A549 (cell line): ENCODE measurements at regions not wholly inside any gene's neighbourhood (a gene's known extent, or its start where the extent isn't known, plus 50 kb on each side); places are given as distances from the start of the nearest gene placed in this dataset.

Experiments
- ATAC-seq, 2 experiments: fragments of 200-7000 bp in 1 of 2; fragments of >200 bp in 1 of 2; cut with Nextera tagmentation in 1 of 2; cut with Tn5 transposase in 1 of 2; 3 replicates each; pipeline versions ENCODE4 v1.8.0 to v1.9.1; 2018 to 2020; ENCODE audit warnings: mild to moderate bottlenecking in 1 of 2, moderate library complexity in 1 of 2
- CTCF ChIA-PET: fragments of 300-600 bp; sonication (Branson Sonifier 250); formaldehyde crosslinking; extraction: SDS; loops from one replicate; lab custom pipeline; 2021; ENCODE audit warnings: antibody characterized with exemption, inconsistent platforms; lab: Yijun Ruan, JAX
- POLR2A ChIA-PET: fragments of 350-600 bp; formaldehyde crosslinking; extraction: SDS; loops from one replicate; lab custom pipeline; 2021; ENCODE audit warnings: antibody characterized with exemption, inconsistent platforms; lab: Yijun Ruan, JAX
- DNase-seq, 2 experiments: peaks; one replicate each; pipeline versions ENCODE4 v3.0.0 to v3.0.0-alpha.2; 2011 to 2016; ENCODE audit warnings: low read depth in 1 of 2, low spot score in 1 of 2
- FAIRE-seq: peaks from 2 replicates; lab custom pipeline; 2011; peaks lifted over from hg19 to GRCh38; lab: Jason Lieb, UNC
- H3K27ac ChIP-seq, 2 experiments: fragments of >200 bp; sonication (Bioruptor Twin); formaldehyde crosslinking; 3 replicates each; pipeline ENCODE4 v1.5.1; 2016 to 2017
- H3K4me1 ChIP-seq: fragments of >200 bp; sonication (Bioruptor Twin); formaldehyde crosslinking; 3 replicates; pipeline ENCODE4 v1.6.1; 2016
- H3K4me2 ChIP-seq: fragments of >200 bp; sonication (Bioruptor Twin); formaldehyde crosslinking; 3 replicates; pipeline ENCODE4 v1.6.1; 2016
- H3K4me3 ChIP-seq: fragments of >200 bp; sonication (Bioruptor Twin); formaldehyde crosslinking; 3 replicates; pipeline ENCODE4 v1.5.1; 2016
- H3K9me3 ChIP-seq: fragments of >200 bp; sonication (Bioruptor Twin); formaldehyde crosslinking; 3 replicates; pipeline ENCODE4 v1.6.1; 2016
- ATOH8 ChIP-seq: fragments of 250-450 bp; sonication (Bioruptor Pico); IDR thresholded peaks from 2 replicates; pipeline ENCODE4 v1.5.0; 2020; ENCODE audit warnings: low read depth, mild to moderate bottlenecking, moderate library complexity
- CBX2 ChIP-seq: fragments of 200-600 bp; sonication (generic); IDR thresholded peaks from 2 replicates; pipeline ENCODE4 v1.6.1; 2016; ENCODE audit warnings: low read depth, mild to moderate bottlenecking, borderline replicate concordance
- CEBPB ChIP-seq, 2 experiments: fragments of >200 bp in 1 of 2; sonication (Bioruptor Twin) in 1 of 2; formaldehyde crosslinking in 1 of 2; IDR thresholded peaks; 2 replicates each; pipeline ENCODE4 v1.6.1; 2012 to 2016
- EHF ChIP-seq: fragments of 250-450 bp; sonication (Bioruptor Pico); IDR thresholded peaks from 2 replicates; pipeline ENCODE4 v1.5.0; 2020; ENCODE audit warnings: mild to moderate bottlenecking
- FOXS1 ChIP-seq: fragments of 250-450 bp; sonication (Bioruptor Pico); IDR thresholded peaks from 2 replicates; pipeline ENCODE4 v1.5.0; 2020; ENCODE audit warnings: mild to moderate bottlenecking, moderate library complexity
- HES2 ChIP-seq: fragments of >200 bp; sonication (Bioruptor Twin); formaldehyde crosslinking; IDR thresholded peaks from 2 replicates; pipeline ENCODE4 v1.6.1; 2016
- HEYL ChIP-seq: fragments of 250-450 bp; sonication (Bioruptor Pico); IDR thresholded peaks from 2 replicates; pipeline ENCODE4 v1.8.0; 2021; ENCODE audit warnings: mild to moderate bottlenecking, moderate library complexity
- HOXA7 ChIP-seq: fragments of 250-450 bp; sonication (Bioruptor Pico); IDR thresholded peaks from 2 replicates; pipeline ENCODE4 v1.5.0; 2020; ENCODE audit warnings: mild to moderate bottlenecking, moderate library complexity
- KDM5A ChIP-seq: fragments of 200-600 bp; sonication (generic); IDR thresholded peaks from 2 replicates; pipeline ENCODE4 v1.6.1; 2016; ENCODE audit warnings: antibody characterized with exemption, mild to moderate bottlenecking
- MAX ChIP-seq: IDR thresholded peaks from 2 replicates; pipeline ENCODE4 v1.6.1; 2012
- MYC ChIP-seq: IDR thresholded peaks from 2 replicates; pipeline ENCODE4 v1.6.1; 2012; ENCODE audit warnings: mild to moderate bottlenecking, inconsistent platforms, low read length, improper control_type of control experiment, borderline replicate concordance
- NFE2L2 ChIP-seq: fragments of 150-350 bp; conservative IDR thresholded peaks from 2 replicates; pipeline ENCODE4 v1.6.1; 2014; ENCODE audit warnings: low read length
- NPAS2 ChIP-seq: fragments of 250-450 bp; sonication (Bioruptor Pico); IDR thresholded peaks from 2 replicates; pipeline ENCODE4 v1.8.0; 2022; ENCODE audit warnings: mild to moderate bottlenecking, moderate library complexity, borderline replicate concordance
- NR3C1 ChIP-seq: fragments of >200 bp; sonication (Bioruptor Twin); formaldehyde crosslinking; IDR thresholded peaks from 3 replicates; pipeline ENCODE4 v1.6.1; 2017
- PBX3 ChIP-seq: IDR thresholded peaks from 2 replicates; pipeline ENCODE4 v1.6.1; 2012
- PHF8 ChIP-seq: fragments of 200-600 bp; sonication (generic); IDR thresholded peaks from 2 replicates; pipeline ENCODE4 v1.6.1; 2016; ENCODE audit warnings: low read depth, mild to moderate bottlenecking, antibody characterized with exemption, moderate library complexity, borderline replicate concordance
- POLR2AphosphoS2 ChIP-seq: conservative IDR thresholded peaks from 2 replicates; pipeline ENCODE4 v1.6.1; 2012; ENCODE audit warnings: low read length, improper control_type of control experiment, inconsistent platforms
- RARB ChIP-seq: fragments of 250-450 bp; sonication (Bioruptor Pico); IDR thresholded peaks from 2 replicates; pipeline ENCODE4 v1.8.0; 2021; ENCODE audit warnings: mild to moderate bottlenecking, moderate library complexity
- RNF2 ChIP-seq: fragments of 200-600 bp; sonication (generic); IDR thresholded peaks from 2 replicates; pipeline ENCODE4 v1.6.1; 2016; ENCODE audit warnings: low read depth, mild to moderate bottlenecking, antibody characterized with exemption, moderate library complexity, borderline replicate concordance
- ZFP36 ChIP-seq: fragments of 450-650 bp; IDR thresholded peaks from 2 replicates; pipeline ENCODE4 v1.6.1; 2014; ENCODE audit warnings: borderline replicate concordance; ENCODE audit not compliant: partially characterized antibody
- ZNF302 ChIP-seq: fragments of 250-450 bp; sonication (Bioruptor Pico); IDR thresholded peaks from 2 replicates; pipeline ENCODE4 v1.9.0; 2021; ENCODE audit warnings: inconsistent platforms, mild to moderate bottlenecking, moderate library complexity
- ZSCAN20 ChIP-seq: fragments of 250-450 bp; sonication (Bioruptor Pico); IDR thresholded peaks from 2 replicates; pipeline ENCODE4 v1.8.0; 2022; ENCODE audit warnings: mild to moderate bottlenecking, moderate library complexity
- WGBS: methylation state at CpG from one replicate; pipeline ENCODE4 v1.1.6; 2017; ENCODE audit errors: missing lambda C conversion rate; 5-methylcytosine and 5-hydroxymethylcytosine counted together

GRCh38 chr13:62887046-62887445 lies 1471.4 kb upstream of the PCDH20 start (continued):
- TF ChIP-seq CBX2: no peak
- TF ChIP-seq NR3C1: no peak
- TF ChIP-seq RARB (CRISPR knock-in tag): no peak
- no peak for TF ChIP-seq ZNF302
- no peak for TF ChIP-seq NFE2L2

GRCh38 chr13:62879071-62879470 lies 1463.4 kb upstream of the PCDH20 start:
- FAIRE-seq: no peak
- POLR2A ChIA-PET: no interaction called here
- CTCF ChIA-PET: no interaction called here
- H3K4me2 ChIP-seq: no peak overlapping the region
- no peaks in the 10 kb centered on the region for H3K4me1 ChIP-seq
- H3K27ac ChIP-seq: no peak overlapping the region
- no peak for TF ChIP-seq HOXA7
- no peak for TF ChIP-seq MAX
- no peak for TF ChIP-seq RNF2
- TF ChIP-seq HEYL: no peak
- TF ChIP-seq KDM5A: no peak
- no peak for TF ChIP-seq MYC
- no peak for TF ChIP-seq ZFP36
- no peak for TF ChIP-seq PHF8
- no peak for TF ChIP-seq ZSCAN20 (CRISPR knock-in tag)
- TF ChIP-seq RARB (CRISPR knock-in tag): no peak
- no peak for ATAC-seq
- no peaks in the 10 kb centered on the region for H3K9me3 ChIP-seq
- no peak overlapping the region for H3K4me3 ChIP-seq
- no peak for DNase-seq

- no peak for ATAC-seq
- WGBS: 15% methylated on average over 2 of the region's 2 CpGs
- POLR2A ChIA-PET: no interaction called here
- TF ChIP-seq POLR2AphosphoS2 (no peak), HES2 (no peak), PBX3 (no peak), NFE2L2 (no peak), ZFP36 (no peak), CEBPB (IDR thresholded peaks at IDR 0.05) (no peak), FOXS1 (CRISPR knock-in tag) (no peak), EHF (CRISPR knock-in tag) (no peak), ATOH8 (CRISPR knock-in tag) (no peak), RNF2 (no peak), NPAS2 (CRISPR knock-in tag) (no peak)
- FAIRE-seq: no peak
- Histone ChIP-seq H3K27ac (no peak overlapping the region), H3K9me3 (no peaks in the 10 kb centered on the region), H3K4me3 (no peak overlapping the region), H3K4me2 (no peak overlapping the region), H3K4me1 (no peaks in the 10 kb centered on the region)
- no peak for DNase-seq
- CTCF ChIA-PET: no interaction called here
Observed at GRCh38 chr13:62875118-62875640, 1459.5 kb upstream of the PCDH20 start.
